Smooth muscle cell (in vitro differentiated cells): ENCODE measurements at regions not wholly inside any gene's neighbourhood (a gene's known extent, or its start where the extent isn't known, plus 50 kb on each side); places are given as distances from the start of the nearest gene placed in this dataset.

Experiments used
- DNase-seq: peaks from one replicate; lab custom pipeline; 2025; ENCODE audit not compliant: unreplicated experiment; lab: John Stamatoyannopoulos, UW
- H2AFZ ChIP-seq: fragments of 200-600 bp; sonication (generic); 2 replicates; pipeline ENCODE4 v1.6.0; 2016; ENCODE audit warnings: antibody characterized with exemption, low read depth, mild to moderate bottlenecking
- H3F3A ChIP-seq: fragments of 200-600 bp; sonication (generic); 2 replicates; pipeline ENCODE4 v1.6.0; 2017; ENCODE audit warnings: antibody characterized with exemption, low read depth
- H3K27ac ChIP-seq: fragments of 200-600 bp; sonication (generic); 2 replicates; pipeline ENCODE4 v1.5.1; 2016; ENCODE audit warnings: low read depth, mild to moderate bottlenecking
- H3K27me3 ChIP-seq: fragments of 200-600 bp; sonication (generic); 2 replicates; pipeline ENCODE4 v1.6.1; 2016; ENCODE audit warnings: low read depth, mild to moderate bottlenecking
- H3K36me3 ChIP-seq: fragments of 200-600 bp; sonication (generic); 2 replicates; pipeline ENCODE4 v1.5.1; 2016; ENCODE audit warnings: low read depth
- H3K4me1 ChIP-seq: fragments of 200-600 bp; sonication (generic); 2 replicates; pipeline ENCODE4 v1.5.1; 2016; ENCODE audit warnings: low read depth
- H3K4me2 ChIP-seq: fragments of 200-600 bp; sonication (generic); 2 replicates; pipeline ENCODE4 v1.6.0; 2016; ENCODE audit warnings: mild to moderate bottlenecking
- H3K4me3 ChIP-seq: fragments of 200-600 bp; sonication (generic); 2 replicates; pipeline ENCODE4 v1.5.1; 2016; ENCODE audit warnings: mild to moderate bottlenecking
- H3K79me2 ChIP-seq: fragments of 200-600 bp; sonication (generic); 2 replicates; pipeline ENCODE4 v1.6.0; 2016; ENCODE audit warnings: low read depth, mild to moderate bottlenecking
- H3K9ac ChIP-seq: fragments of 200-600 bp; sonication (generic); 2 replicates; pipeline ENCODE4 v1.6.0; 2016; ENCODE audit warnings: low read depth
- H3K9me3 ChIP-seq: fragments of 200-600 bp; sonication (generic); replicated peaks from 2 replicates; pipeline ENCODE4 v1.5.1; 2016; ENCODE audit warnings: low read depth
- H4K20me1 ChIP-seq: fragments of 200-600 bp; sonication (generic); 2 replicates; pipeline ENCODE4 v1.6.0; 2016; ENCODE audit warnings: low read depth
- CTCF ChIP-seq: fragments of 200-600 bp; sonication (generic); IDR thresholded peaks from 2 replicates; pipeline ENCODE4 v1.5.1; 2017; ENCODE audit warnings: borderline replicate concordance, mild to moderate bottlenecking, antibody characterized with exemption; ENCODE audit not compliant: insufficient read depth, poor library complexity, severe bottlenecking
- WGBS: methylation state at CpG from one replicate; pipeline ENCODE4 v1.1.7; 2016; ENCODE audit warnings: low lambda C conversion rate; 5-methylcytosine and 5-hydroxymethylcytosine counted together

- Histone ChIP-seq H3K4me3 (no peak overlapping the region), H3K79me2 (no peaks in the 10 kb centered on the region), H3K9me3 (no peaks in the 10 kb centered on the region), H3K27me3 (no peaks in the 10 kb centered on the region), H3F3A (no peaks in the 10 kb centered on the region), H3K36me3 (no peaks in the 10 kb centered on the region), H3K27ac (no peak overlapping the region), H3K4me2 (no peak overlapping the region), H4K20me1 (no peaks in the 10 kb centered on the region), H3K9ac (no peak overlapping the region), H2AFZ (no peak overlapping the region), H3K4me1 (no peaks in the 10 kb centered on the region)
- no peak for DNase-seq
- WGBS: 75% methylated on average over 4 of the region's 4 CpGs
- no peak for TF ChIP-seq CTCF
Measured at GRCh38 chr4:128477540-128477939, 189.9 kb upstream of the PGRMC2 start.

- 100% methylated on average over 1 of the region's 1 CpG for WGBS
- DNase-seq: no peak
Measured at GRCh38 chr4:128475597-128475996, 188.0 kb upstream of the PGRMC2 start.

GRCh38 chr4:128471576-128471975 is 184.0 kb upstream of the PGRMC2 start:
- H3K9ac ChIP-seq: no peak overlapping the region
- H3K4me1 ChIP-seq: no peaks in the 10 kb centered on the region
- H3K4me2 ChIP-seq: no peak overlapping the region
- no peaks in the 10 kb centered on the region for H4K20me1 ChIP-seq
- no peak for DNase-seq
- H3K36me3 ChIP-seq: no peaks in the 10 kb centered on the region
- no peak for TF ChIP-seq CTCF
- no peaks in the 10 kb centered on the region for H3F3A ChIP-seq
- H2AFZ ChIP-seq: no peak overlapping the region
- H3K4me3 ChIP-seq: no peak overlapping the region
- H3K27ac ChIP-seq: no peak overlapping the region
- WGBS: 100% methylated on average over 2 of the region's 2 CpGs
- no peaks in the 10 kb centered on the region for H3K9me3 ChIP-seq
- H3K27me3 ChIP-seq: no peaks in the 10 kb centered on the region
- H3K79me2 ChIP-seq: no peaks in the 10 kb centered on the region

More at GRCh38 chr4:128475597-128475996, 188.0 kb upstream of the PGRMC2 start:
- H3K4me1 ChIP-seq: no peaks in the 10 kb centered on the region
- no peak overlapping the region for H3K9ac ChIP-seq
- no peak overlapping the region for H3K27ac ChIP-seq
- no peak overlapping the region for H2AFZ ChIP-seq
- no peak overlapping the region for H3K4me3 ChIP-seq
- no peaks in the 10 kb centered on the region for H3K9me3 ChIP-seq
- H3K27me3 ChIP-seq: no peaks in the 10 kb centered on the region
- H3K36me3 ChIP-seq: no peaks in the 10 kb centered on the region
- no peaks in the 10 kb centered on the region for H3F3A ChIP-seq
- H3K79me2 ChIP-seq: no peaks in the 10 kb centered on the region
- no peak overlapping the region for H3K4me2 ChIP-seq
- TF ChIP-seq CTCF: no peak
- no peaks in the 10 kb centered on the region for H4K20me1 ChIP-seq

GRCh38 chr4:128470492-128471053 is 183.0 kb upstream of the PGRMC2 start:
- no peak for DNase-seq
- no peak for TF ChIP-seq CTCF
- Histone ChIP-seq H3K9me3 (no peaks in the 10 kb centered on the region), H2AFZ (no peak overlapping the region), H3K9ac (no peak overlapping the region), H3F3A (no peaks in the 10 kb centered on the region), H3K79me2 (no peaks in the 10 kb centered on the region), H3K4me3 (no peak overlapping the region), H3K4me2 (no peak overlapping the region), H3K27ac (no peak overlapping the region), H3K27me3 (no peaks in the 10 kb centered on the region), H4K20me1 (no peaks in the 10 kb centered on the region), H3K4me1 (no peaks in the 10 kb centered on the region), H3K36me3 (no peaks in the 10 kb centered on the region)
- 94% methylated on average over 5 of the region's 5 CpGs for WGBS
